KMS-11 (cell line): ENCODE measurements at regions not wholly inside any gene's neighbourhood (a gene's known extent, or its start where the extent isn't known, plus 50 kb on each side); places are given as distances from the start of the nearest gene placed in this dataset.

Experiments
- H2AFZ ChIP-seq: fragments of 200-600 bp; sonication (generic); 2 replicates; pipeline ENCODE4 v1.6.1; 2016; ENCODE audit warnings: antibody characterized with exemption, mixed run types, low read depth
- H3K27ac ChIP-seq: fragments of 200-600 bp; sonication (generic); 2 replicates; pipeline ENCODE4 v1.6.1; 2016; ENCODE audit warnings: mild to moderate bottlenecking, mixed run types
- H3K27me3 ChIP-seq: fragments of 200-600 bp; sonication (generic); 2 replicates; pipeline ENCODE4 v1.6.1; 2017; ENCODE audit warnings: mild to moderate bottlenecking, low read depth, mixed run types, moderate library complexity; ENCODE audit not compliant: insufficient read depth
- H3K36me3 ChIP-seq: fragments of 200-600 bp; sonication (generic); 2 replicates; pipeline ENCODE4 v1.6.1; 2017; ENCODE audit warnings: mild to moderate bottlenecking, mixed run types; ENCODE audit not compliant: insufficient read depth
- H3K4me1 ChIP-seq: fragments of 200-600 bp; sonication (generic); 2 replicates; pipeline ENCODE4 v1.6.1; 2016; ENCODE audit warnings: mild to moderate bottlenecking, low read depth, mixed run types; ENCODE audit not compliant: poor library complexity, severe bottlenecking
- H3K4me2 ChIP-seq: fragments of 200-600 bp; sonication (generic); 2 replicates; pipeline ENCODE4 v1.7.0; 2016; ENCODE audit warnings: mild to moderate bottlenecking, mixed run types
- H3K4me3 ChIP-seq: fragments of 200-600 bp; sonication (generic); IDR thresholded peaks from 2 replicates; pipeline ENCODE4 v1.6.1; 2017; ENCODE audit warnings: low read depth, low read length, mixed read lengths; ENCODE audit not compliant: insufficient read depth
- H3K79me2 ChIP-seq: fragments of 200-600 bp; sonication (generic); 2 replicates; pipeline ENCODE4 v1.6.1; 2016; ENCODE audit warnings: low read depth, mixed run types; ENCODE audit not compliant: insufficient read depth
- H3K9ac ChIP-seq: fragments of 200-600 bp; sonication (generic); 2 replicates; pipeline ENCODE4 v1.6.1; 2016; ENCODE audit warnings: mild to moderate bottlenecking, mixed run types
- H4K20me1 ChIP-seq: fragments of 200-600 bp; sonication (generic); 2 replicates; pipeline ENCODE4 v1.6.1; 2016; ENCODE audit warnings: mild to moderate bottlenecking, mixed run types; ENCODE audit not compliant: insufficient read depth
- CTCF ChIP-seq: fragments of 200-600 bp; sonication (generic); conservative IDR thresholded peaks from 2 replicates; pipeline ENCODE4 v1.6.1; 2017; ENCODE audit warnings: low read depth, mild to moderate bottlenecking, antibody characterized with exemption, low read length, moderate library complexity, mixed read lengths

GRCh38 chrX:147468600-147468999 is 443.1 kb upstream of the FMR1 start:
- H3K36me3 ChIP-seq = no peaks in the 10 kb centered on the region
- H3K27me3 ChIP-seq = no peaks in the 10 kb centered on the region
- H3K9ac ChIP-seq = no peak overlapping the region
- no peaks in the 10 kb centered on the region for H3K4me1 ChIP-seq
- no peaks in the 10 kb centered on the region for H4K20me1 ChIP-seq
- H3K4me2 ChIP-seq = no peak overlapping the region
- H2AFZ ChIP-seq = no peak overlapping the region
- H3K79me2 ChIP-seq = no peaks in the 10 kb centered on the region
- H3K4me3 ChIP-seq = no peak overlapping the region
- H3K27ac ChIP-seq = no peak overlapping the region
- no peak for TF ChIP-seq CTCF

GRCh38 chrX:147476008-147476407 is 435.7 kb upstream of the FMR1 start:
- no peak overlapping the region for H3K4me2 ChIP-seq
- peak; percentile 30; the same call in 1 of the 2 replicates for TF ChIP-seq CTCF
- no peaks in the 10 kb centered on the region for H3K79me2 ChIP-seq
- no peak overlapping the region for H3K4me3 ChIP-seq
- no peaks in the 10 kb centered on the region for H3K36me3 ChIP-seq
- H3K4me1 ChIP-seq = no peaks in the 10 kb centered on the region
- no peak overlapping the region for H3K9ac ChIP-seq
- no peak overlapping the region for H2AFZ ChIP-seq
- no peak overlapping the region for H3K27ac ChIP-seq
- H3K27me3 ChIP-seq = no peaks in the 10 kb centered on the region
- H4K20me1 ChIP-seq = no peaks in the 10 kb centered on the region

- no peaks in the 10 kb centered on the region for H3K27me3 ChIP-seq
Observed at GRCh38 chrX:147478899-147479298, 432.8 kb upstream of the FMR1 start.

GRCh38 chrX:147485207-147485606 is 426.5 kb upstream of the FMR1 start:
- no peak overlapping the region for H3K4me2 ChIP-seq
- no peaks in the 10 kb centered on the region for H3K27me3 ChIP-seq
- no peak overlapping the region for H3K27ac ChIP-seq
- H3K4me3 ChIP-seq = no peak overlapping the region
- H4K20me1 ChIP-seq = no peaks in the 10 kb centered on the region
- no peak for TF ChIP-seq CTCF
- H2AFZ ChIP-seq = no peak overlapping the region
- no peaks in the 10 kb centered on the region for H3K79me2 ChIP-seq
- no peaks in the 10 kb centered on the region for H3K36me3 ChIP-seq
- H3K9ac ChIP-seq = no peak overlapping the region
- no peaks in the 10 kb centered on the region for H3K4me1 ChIP-seq

More at GRCh38 chrX:147478899-147479298, 432.8 kb upstream of the FMR1 start:
- no peak overlapping the region for H3K27ac ChIP-seq
- no peak overlapping the region for H2AFZ ChIP-seq
- no peaks in the 10 kb centered on the region for H3K36me3 ChIP-seq
- H3K4me2 ChIP-seq = no peak overlapping the region
- TF ChIP-seq CTCF = no peak
- H3K4me1 ChIP-seq = no peaks in the 10 kb centered on the region
- H4K20me1 ChIP-seq = no peaks in the 10 kb centered on the region
- H3K9ac ChIP-seq = no peak overlapping the region
- H3K4me3 ChIP-seq = no peak overlapping the region
- no peaks in the 10 kb centered on the region for H3K79me2 ChIP-seq
